ENCODE measurements at regions not wholly inside any gene's neighbourhood (a gene's known extent, or its start where the extent isn't known, plus 50 kb on each side); places are given as distances from the start of the nearest gene placed in this dataset.

GRCh38 chr4:77399831-77400230 is 205.8 kb upstream of the CXCL13 start:
- Histone ChIP-seq H3K9me3 (no peaks in the 10 kb centered on the region), H3K36me3 (no peaks in the 10 kb centered on the region), H3K27me3 (no peaks in the 10 kb centered on the region), H3K27ac (no peak overlapping the region), H3K4me3 (no peak overlapping the region), H3K4me1 (no peaks in the 10 kb centered on the region)
- intact Hi-C loops (cut with DNase I) = no loop called here
- TF ChIP-seq POLR2A (IDR thresholded peaks at IDR 0.05) = no peak
- TF ChIP-seq, protein P1, sequence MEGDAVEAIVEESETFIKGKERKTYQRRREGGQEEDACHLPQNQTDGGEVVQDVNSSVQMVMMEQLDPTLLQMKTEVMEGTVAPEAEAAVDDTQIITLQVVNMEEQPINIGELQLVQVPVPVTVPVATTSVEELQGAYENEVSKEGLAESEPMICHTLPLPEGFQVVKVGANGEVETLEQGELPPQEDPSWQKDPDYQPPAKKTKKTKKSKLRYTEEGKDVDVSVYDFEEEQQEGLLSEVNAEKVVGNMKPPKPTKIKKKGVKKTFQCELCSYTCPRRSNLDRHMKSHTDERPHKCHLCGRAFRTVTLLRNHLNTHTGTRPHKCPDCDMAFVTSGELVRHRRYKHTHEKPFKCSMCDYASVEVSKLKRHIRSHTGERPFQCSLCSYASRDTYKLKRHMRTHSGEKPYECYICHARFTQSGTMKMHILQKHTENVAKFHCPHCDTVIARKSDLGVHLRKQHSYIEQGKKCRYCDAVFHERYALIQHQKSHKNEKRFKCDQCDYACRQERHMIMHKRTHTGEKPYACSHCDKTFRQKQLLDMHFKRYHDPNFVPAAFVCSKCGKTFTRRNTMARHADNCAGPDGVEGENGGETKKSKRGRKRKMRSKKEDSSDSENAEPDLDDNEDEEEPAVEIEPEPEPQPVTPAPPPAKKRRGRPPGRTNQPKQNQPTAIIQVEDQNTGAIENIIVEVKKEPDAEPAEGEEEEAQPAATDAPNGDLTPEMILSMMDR (IDR thresholded peaks at IDR 0.05) = no peak
- DNase-seq (no peak), ATAC-seq (peak in 1 of 4 donors; percentile 58)

GRCh38 chr4:77413766-77414165 is 191.9 kb upstream of the CXCL13 start:
- no peaks in the 10 kb centered on the region for H3K36me3 ChIP-seq
- no peaks in the 10 kb centered on the region for H3K27me3 ChIP-seq
- 40% methylated on average over 3 of the region's 3 CpGs for whole genome bisulfite sequencing (ENCODE audit: insufficient coverage, low coverage, low lambda C conversion rate, missing lambda C conversion rate)
- intact Hi-C loops (cut with DNase I) = no loop called here
- H3K4me3 ChIP-seq = no peak overlapping the region
- ATAC-seq (no peak), DNase-seq (no peak)
- no peak overlapping the region for H3K27ac ChIP-seq
- no peaks in the 10 kb centered on the region for H3K4me1 ChIP-seq
- no peaks in the 10 kb centered on the region for H3K9me3 ChIP-seq
- no peak for TF ChIP-seq POLR2A (IDR thresholded peaks at IDR 0.05)
- TF ChIP-seq, protein P1 (IDR thresholded peaks at IDR 0.05) = no peak

- Histone ChIP-seq H3K36me3 (no peaks in the 10 kb centered on the region), H3K4me3 (no peak overlapping the region), H3K27me3 (no peaks in the 10 kb centered on the region), H3K9me3 (no peaks in the 10 kb centered on the region), H3K4me1 (no peaks in the 10 kb centered on the region), H3K27ac (no peak overlapping the region)
- ATAC-seq (no peak), DNase-seq (no peak)
- TF ChIP-seq POLR2A (IDR thresholded peaks at IDR 0.05) = no peak
- TF ChIP-seq, protein P1 (IDR thresholded peaks at IDR 0.05) = no peak
- intact Hi-C loops (cut with DNase I) = no loop called here
Measured at GRCh38 chr4:77415689-77416088, 189.9 kb upstream of the CXCL13 start.

DNA sequence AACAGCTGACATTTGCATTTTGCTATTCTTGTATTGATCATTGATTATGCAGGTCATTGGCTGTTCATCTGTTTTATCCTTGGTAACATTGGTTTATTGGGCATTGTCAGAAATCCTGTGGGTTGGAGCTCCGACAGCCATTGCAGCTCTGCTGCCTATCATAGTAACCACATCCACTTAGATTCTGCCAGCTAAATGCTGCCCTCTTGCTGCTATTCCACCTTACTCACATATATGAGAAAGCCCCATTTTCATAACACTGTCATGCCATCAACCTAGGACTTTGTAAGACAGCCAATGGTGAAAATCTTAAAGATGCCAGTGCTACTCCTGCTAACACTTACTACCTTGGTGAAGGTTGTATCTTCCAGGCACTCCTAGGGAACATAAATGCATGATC is 187.3 kb upstream of the CXCL13 start:
- Histone ChIP-seq H3K4me3 (no peak overlapping the region), H3K27me3 (no peaks in the 10 kb centered on the region), H3K36me3 (no peaks in the 10 kb centered on the region), H3K9me3 (no peaks in the 10 kb centered on the region), H3K4me1 (no peaks in the 10 kb centered on the region), H3K27ac (no peak overlapping the region)
- DNase-seq (no peak), ATAC-seq (peak in 3 of 4 donors; percentile 45 to 52 (median 50))
- TF ChIP-seq, protein P1 (IDR thresholded peaks at IDR 0.05) = peak in 3 of 4 donors; percentile 14 to 34 (median 28)
- no peak for TF ChIP-seq POLR2A (IDR thresholded peaks at IDR 0.05)
- intact Hi-C loops (cut with DNase I) = no loop called here
- WGBS (ENCODE audit: insufficient coverage, low coverage, low lambda C conversion rate, missing lambda C conversion rate) = 33% methylated on average over 1 of the region's 1 CpG

DNA sequence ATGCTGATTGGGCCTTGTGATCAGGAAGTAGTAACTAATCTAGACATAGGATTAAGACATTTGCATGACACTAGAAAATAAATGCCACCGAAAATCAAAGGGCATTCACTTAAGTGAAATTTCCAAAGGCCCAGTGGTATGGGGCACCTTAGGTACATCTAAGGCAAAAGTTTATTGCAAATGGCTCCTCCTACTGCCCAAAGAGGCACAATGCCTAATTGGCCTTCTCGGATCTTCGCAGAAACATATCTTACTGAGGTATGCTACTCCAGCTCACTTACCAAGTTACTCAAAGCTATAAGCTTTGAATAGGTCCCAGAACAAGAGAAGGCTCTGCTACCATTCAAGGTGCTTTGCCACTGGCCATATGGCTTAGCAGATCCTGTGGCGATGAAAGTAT is 174.8 kb upstream of the CXCL13 start:
- ATAC-seq (no peak), DNase-seq (no peak)
- Histone ChIP-seq H3K4me3 (no peak overlapping the region), H3K36me3 (no peaks in the 10 kb centered on the region), H3K9me3 (no peaks in the 10 kb centered on the region), H3K27me3 (no peaks in the 10 kb centered on the region), H3K4me1 (peaks cover 0 to 27% (median 13%) of the 10 kb centered on the region in 4 donors), H3K27ac (no peak overlapping the region)
- no peak for TF ChIP-seq POLR2A (IDR thresholded peaks at IDR 0.05)
- TF ChIP-seq, protein P1 (IDR thresholded peaks at IDR 0.05) = no peak
- 87% methylated on average over 4 of the region's 4 CpGs for WGBS (ENCODE audit: insufficient coverage, low coverage, low lambda C conversion rate, missing lambda C conversion rate)
- intact Hi-C loops (cut with DNase I) = loop anchor here in 1 of 2 donors (10.0 kb wide), 1 partner anchor 46 kb away; no protein-coding TSS in a partner anchor
